ENCODE measurements at regions not wholly inside any gene's neighbourhood (a gene's known extent, or its start where the extent isn't known, plus 50 kb on each side); places are given as distances from the start of the nearest gene placed in this dataset.

GRCh38 chr19:31956771-31957392, 388.5 kb upstream of the ZNF507 start:
- no peak for DNase-seq

DNA sequence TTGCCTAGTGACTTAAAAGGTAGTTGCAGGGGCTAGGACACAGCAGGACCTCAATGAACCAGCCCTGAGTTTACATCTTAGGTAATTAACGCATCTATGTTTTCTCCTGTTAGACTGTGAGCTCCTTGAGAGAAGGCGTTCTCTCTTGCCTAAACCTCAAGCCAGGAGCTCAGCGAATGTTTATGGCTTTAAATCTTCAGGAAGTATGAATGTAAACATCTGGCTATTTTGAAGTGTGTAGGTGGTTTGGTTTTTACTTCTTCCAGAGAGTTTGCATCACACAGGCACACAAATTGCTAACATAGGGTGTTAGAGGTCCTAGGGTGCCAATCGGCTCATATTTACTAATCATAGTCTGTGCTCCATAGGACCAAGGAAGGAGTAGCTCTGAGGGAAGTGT, 387.7 kb upstream of the ZNF507 start:
- DNase-seq = no peak

DNA sequence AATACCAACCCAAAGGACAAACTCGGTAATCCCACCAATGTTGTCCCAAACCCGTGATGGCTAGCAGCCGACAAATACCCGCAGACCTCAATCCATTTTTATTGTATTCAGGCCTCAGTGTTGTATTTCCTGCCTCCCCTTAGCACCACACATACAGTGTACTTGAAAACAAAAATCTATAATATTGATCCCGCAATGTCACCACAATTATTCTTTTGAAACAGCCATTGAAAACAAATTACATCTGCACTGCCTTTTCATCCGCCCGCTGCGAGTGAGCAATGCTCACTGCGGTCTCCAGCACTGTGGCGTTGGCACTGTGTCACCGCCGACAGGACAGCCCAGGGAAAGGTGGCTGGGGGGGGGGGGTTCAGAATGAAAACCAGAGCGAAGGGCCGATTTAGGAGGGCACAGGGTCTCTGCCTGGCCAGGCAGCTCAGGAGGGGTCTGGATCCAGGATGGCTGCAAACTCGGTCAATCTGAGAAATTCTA, 385.8 kb upstream of the ZNF507 start:
- DNase-seq = no peak

GRCh38 chr19:31960474-31960873, 384.9 kb upstream of the ZNF507 start:
- DNase-seq = no peak

- no peak for DNase-seq
These were observed 384.2 kb upstream of the ZNF507 start for GRCh38 chr19:31961191-31961590.

DNA sequence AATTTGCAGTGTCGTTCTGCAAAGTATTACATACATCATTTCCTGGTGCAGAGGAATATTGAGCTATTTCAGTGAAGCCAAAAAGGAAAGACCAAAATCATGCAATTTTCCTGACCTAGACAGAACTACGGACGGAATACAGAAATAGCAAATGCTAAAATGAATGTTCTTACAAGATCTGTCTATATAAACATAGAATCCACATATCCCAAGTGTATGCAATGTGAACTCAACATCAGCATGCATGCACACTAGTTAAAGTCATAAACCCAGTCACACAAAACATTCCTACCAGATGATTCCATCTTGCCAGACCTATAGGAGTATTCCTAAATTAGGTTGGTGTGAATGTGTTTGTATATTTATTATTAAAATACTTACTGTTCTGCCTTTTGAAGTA, 383.7 kb upstream of the ZNF507 start:
- DNase-seq = no peak

- no peak for DNase-seq
These were observed 382.8 kb upstream of the ZNF507 start for GRCh38 chr19:31962561-31962996.

DNA sequence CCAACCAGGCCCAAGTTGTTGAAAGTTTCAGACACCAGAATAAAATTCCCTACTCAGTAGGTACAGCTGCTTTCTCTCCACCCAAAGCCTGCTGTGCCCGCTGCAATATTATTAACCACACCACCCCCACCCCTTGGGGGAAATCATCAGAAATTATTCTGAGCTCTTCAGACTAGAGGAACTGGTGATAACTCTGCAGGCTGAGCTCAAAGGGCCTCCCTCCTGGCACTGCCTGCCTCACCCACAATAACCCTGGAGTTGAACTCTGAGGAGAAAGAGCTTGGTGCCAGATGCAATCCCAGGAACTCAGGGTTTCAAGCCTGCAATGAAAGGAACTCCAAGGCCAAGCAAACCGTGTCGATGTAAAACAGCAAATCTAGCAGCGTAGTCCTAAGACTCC, 381.7 kb upstream of the ZNF507 start:
- no peak for DNase-seq

GRCh38 chr19:31969016-31969415, 376.4 kb upstream of the ZNF507 start:
- DNase-seq = no peak

GRCh38 chr19:31970027-31970461, 375.4 kb upstream of the ZNF507 start:
- no peak for DNase-seq

DNA sequence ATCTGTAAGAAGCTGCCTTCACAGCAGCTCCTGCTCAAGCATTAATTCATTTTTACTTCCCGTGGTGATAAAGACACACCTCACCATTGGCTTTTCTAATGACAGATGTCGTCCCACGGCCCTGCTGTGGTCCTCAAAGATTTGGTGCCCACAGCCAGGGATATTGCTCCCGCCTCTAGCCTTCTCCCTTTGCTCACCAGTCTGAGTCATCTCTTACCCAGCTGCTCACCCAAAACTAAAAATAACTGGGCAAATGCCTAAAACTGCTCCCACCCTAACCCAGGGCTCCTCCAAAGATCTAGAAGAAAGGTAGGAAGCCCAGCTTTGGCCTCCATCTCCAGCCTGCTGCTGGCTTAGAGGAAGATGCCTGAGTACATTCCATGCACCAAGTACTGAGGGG, 371.1 kb upstream of the ZNF507 start:
- DNase-seq = no peak

DNA sequence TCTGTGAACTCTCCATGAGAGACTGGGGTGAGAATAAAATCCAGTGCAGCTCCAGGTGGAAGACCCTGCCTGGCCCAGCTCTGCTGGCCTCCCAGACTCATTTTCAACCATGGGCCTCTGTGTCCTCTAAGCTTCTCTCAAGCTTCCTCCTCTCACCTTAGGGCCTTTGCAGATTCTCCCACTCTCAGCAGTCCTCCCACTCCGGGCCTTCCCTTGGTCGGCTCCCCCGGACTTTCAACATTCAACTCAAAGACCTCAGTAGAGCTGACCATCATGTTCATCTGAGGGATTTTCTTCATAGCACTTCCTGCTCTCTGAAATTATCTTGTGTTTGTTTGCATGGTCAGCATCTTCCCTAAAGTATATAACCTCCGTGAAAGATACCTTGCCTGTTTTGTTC, 370.5 kb upstream of the ZNF507 start:
- DNase-seq = no peak

DNA sequence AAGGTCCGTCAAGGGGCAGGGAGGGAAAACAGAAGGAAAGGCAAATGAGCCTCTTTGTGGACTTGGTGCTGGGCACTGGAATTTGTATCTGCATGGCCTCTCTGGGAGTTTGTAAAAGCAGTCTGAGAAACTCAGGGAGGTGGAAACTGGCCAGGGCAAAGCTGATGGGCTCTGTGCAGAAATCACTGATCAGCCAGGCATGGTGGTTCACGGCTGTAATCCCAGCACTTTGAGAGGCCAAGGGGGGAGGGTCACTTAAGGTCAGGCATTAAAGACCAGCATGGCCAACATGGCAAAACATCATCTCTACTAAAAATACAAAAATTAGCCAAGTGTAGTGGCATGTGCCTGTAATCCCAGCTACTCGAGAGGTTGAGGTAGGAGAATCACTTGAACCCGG, 369.9 kb upstream of the ZNF507 start:
- DNase-seq = no peak

- DNase-seq = no peak
These were observed 368.5 kb upstream of the ZNF507 start for GRCh38 chr19:31976775-31977536.

DNA sequence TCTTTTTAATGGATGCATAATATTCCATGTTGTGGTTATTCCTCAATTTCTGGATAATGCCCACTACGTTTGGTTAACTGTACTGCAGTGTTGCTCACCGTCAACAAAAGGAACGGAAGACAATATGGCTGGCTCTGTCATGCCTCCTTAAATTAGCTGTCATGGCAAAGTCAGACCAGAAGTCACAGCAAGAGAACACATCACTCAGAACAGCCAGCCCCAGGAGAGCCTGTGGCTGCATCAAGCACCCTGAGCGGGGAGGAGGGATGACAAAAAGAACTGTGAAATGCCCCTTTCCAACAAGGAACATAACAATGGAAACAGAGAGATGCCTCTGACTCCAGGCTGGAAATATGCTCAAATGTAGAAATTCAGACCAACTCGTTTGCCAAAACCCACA, 366.0 kb upstream of the ZNF507 start:
- DNase-seq = no peak

- no peak for DNase-seq
These were observed 365.3 kb upstream of the ZNF507 start for GRCh38 chr19:31979949-31980670.

DNA sequence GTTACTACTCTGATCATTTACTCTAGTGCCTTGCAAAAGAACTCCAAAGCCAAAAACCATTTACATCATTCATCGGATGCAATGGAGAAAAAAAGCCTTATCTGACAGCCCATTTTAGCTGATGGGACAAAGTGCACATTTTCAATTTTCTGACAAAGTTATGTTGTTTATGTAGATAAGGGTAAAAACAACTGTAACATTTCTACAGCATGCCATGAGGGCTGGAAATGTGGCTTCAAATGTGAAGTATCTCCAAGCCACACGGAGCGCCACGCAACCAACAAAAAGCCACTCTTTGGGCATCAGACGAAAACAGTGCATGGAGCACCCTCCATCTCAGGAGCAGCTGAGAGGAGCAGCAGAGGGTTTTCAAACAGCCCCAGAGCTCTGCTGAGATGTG, 364.6 kb upstream of the ZNF507 start:
- DNase-seq = no peak

GRCh38 chr19:31981545-31981944, 363.9 kb upstream of the ZNF507 start:
- no peak for DNase-seq

DNA sequence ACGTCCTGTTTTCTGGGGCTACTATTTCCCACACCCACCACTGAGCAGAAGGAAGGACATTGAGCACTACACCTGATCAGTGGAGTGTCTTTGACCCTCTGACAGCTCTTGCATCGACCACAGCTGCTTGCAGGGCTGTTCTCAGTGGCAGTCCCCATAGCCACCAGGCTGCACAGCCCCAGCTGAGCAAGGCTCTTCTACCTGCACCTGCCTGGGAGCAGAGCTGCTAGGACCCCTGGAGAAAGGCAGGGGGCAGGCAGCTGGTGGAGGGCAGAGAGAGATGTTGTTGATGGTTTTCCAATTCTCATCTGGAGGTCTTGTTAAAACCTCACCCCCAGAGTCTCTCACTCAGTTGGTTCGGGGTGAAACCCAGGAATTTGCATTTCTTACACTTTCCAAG, 361.8 kb upstream of the ZNF507 start:
- no peak for DNase-seq

DNA sequence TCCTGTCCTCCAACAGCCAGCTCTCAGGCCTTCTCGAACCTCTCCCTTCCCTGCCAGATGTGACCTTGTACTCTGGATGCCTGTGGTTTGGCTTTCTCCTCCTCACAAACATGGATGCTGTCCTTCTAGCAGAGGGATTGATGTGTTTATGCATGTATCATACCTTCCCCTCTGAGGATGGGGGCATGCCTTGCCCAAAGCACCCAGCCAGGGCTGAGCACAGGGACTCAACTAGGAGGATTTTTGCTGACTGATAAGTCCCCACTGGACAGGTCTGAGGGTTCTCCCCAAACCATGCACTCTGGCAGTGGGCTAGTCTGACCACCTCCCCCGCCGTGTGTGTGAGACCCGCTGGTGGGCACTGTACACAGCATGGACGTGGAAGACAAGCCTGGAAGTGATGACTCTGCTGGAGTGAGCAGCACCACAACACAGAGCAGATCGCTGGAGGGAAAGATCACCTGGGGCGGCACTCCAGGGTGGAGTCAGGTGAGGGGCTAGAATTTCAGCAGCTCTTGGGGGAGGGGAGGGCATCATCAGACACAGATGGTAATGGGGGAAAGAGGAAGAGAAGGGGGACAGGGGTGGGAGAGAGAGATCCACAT, 360.3 kb upstream of the ZNF507 start:
- no peak for DNase-seq

GRCh38 chr19:31986951-31987350, 358.5 kb upstream of the ZNF507 start:
- no peak for DNase-seq

DNA sequence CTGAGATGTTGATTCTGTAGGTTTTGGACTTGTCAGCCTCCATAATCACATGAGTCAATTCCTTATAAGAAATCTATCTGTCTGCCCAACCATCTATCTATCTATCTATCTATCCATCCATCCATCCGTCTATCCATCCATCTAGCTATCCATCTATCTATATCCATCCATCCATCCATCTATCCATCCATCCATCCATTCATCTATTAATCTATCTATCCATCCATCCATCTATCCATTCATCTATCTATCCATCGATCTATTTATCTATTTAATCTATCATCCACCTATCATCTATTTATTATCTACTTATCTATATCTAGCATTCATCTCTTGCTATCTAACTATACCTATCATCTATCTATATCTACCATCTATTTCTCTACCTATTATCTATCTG, 357.2 kb upstream of the ZNF507 start:
- no peak for DNase-seq

- DNase-seq = no peak
These were observed 353.3 kb upstream of the ZNF507 start for GRCh38 chr19:31991984-31992655.

Measured in suppressor macrophage treated with lipopolysaccharide for 4 hours (primary cell).